Effector memory CD8-positive, alpha-beta T cell (primary cell): ENCODE measurements at regions not wholly inside any gene's neighbourhood (a gene's known extent, or its start where the extent isn't known, plus 50 kb on each side); places are given as distances from the start of the nearest gene placed in this dataset.

Experiments
- ATAC-seq: fragments of 150-1000 bp; cut with Tn5 transposase; replicated peaks from 2 replicates; pipeline ENCODE4 v1.10.0; 2021; ENCODE audit warnings: mild to moderate bottlenecking, moderate library complexity
- DNase-seq, 3 experiments: peaks; one replicate each; pipeline ENCODE4 v3.0.0; 2021
- H3K27ac Mint-ChIP-seq, 2 donors: one replicate each; pipeline ENCODE4 v1.8.0; 2022; ENCODE audit warnings: mild to moderate bottlenecking in 2 of 2, mixed read lengths in 2 of 2, moderate library complexity in 2 of 2
- H3K27me3 Mint-ChIP-seq, 2 donors: one replicate each; pipeline ENCODE4 v1.8.0; 2022; ENCODE audit warnings: mixed read lengths in 2 of 2
- H3K36me3 Mint-ChIP-seq: one replicate; pipeline ENCODE4 v1.8.0; 2022; ENCODE audit warnings: mild to moderate bottlenecking, moderate library complexity, mixed read lengths; ENCODE audit not compliant: insufficient read depth
- H3K4me1 Mint-ChIP-seq, 2 donors: one replicate each; pipeline ENCODE4 v1.8.0; 2022; ENCODE audit warnings: low read depth in 2 of 2, mixed read lengths in 2 of 2
- H3K4me3 Mint-ChIP-seq, 2 donors: one replicate each; pipeline ENCODE4 v1.8.0; 2022; ENCODE audit warnings: mild to moderate bottlenecking in 2 of 2, mixed read lengths in 2 of 2, moderate library complexity in 2 of 2
- H3K9me3 Mint-ChIP-seq, 2 donors: one replicate each; pipeline ENCODE4 v1.8.0; 2022; ENCODE audit warnings: mixed read lengths in 2 of 2

GRCh38 chr12:87329076-87329863 is 699.9 kb downstream of the C12orf50 start:
- peaks cover 6 to 8% of the 10 kb centered on the region in 2 donors for H3K9me3 Mint-ChIP-seq
- no peak overlapping the region for H3K27ac Mint-ChIP-seq
- DNase-seq (no peak), ATAC-seq (no peak)
- no peak overlapping the region for H3K4me3 Mint-ChIP-seq
- H3K36me3 Mint-ChIP-seq = peaks cover under 1% of the 10 kb centered on the region
- no peaks in the 10 kb centered on the region for H3K27me3 Mint-ChIP-seq
- H3K4me1 Mint-ChIP-seq = no peaks in the 10 kb centered on the region

GRCh38 chr12:87323369-87323768 is 705.8 kb downstream of the C12orf50 start:
- Mint-ChIP-seq H3K9me3 (peaks cover 5 to 7% of the 10 kb centered on the region in 2 donors), H3K4me1 (no peaks in the 10 kb centered on the region), H3K36me3 (peaks cover 3% of the 10 kb centered on the region), H3K27ac (no peak overlapping the region), H3K4me3 (no peak overlapping the region), H3K27me3 (no peaks in the 10 kb centered on the region)
- no peak for DNase-seq
- ATAC-seq = no peak

GRCh38 chr12:87320724-87321123 is 708.5 kb downstream of the C12orf50 start:
- Mint-ChIP-seq H3K36me3 (peaks cover 3% of the 10 kb centered on the region), H3K9me3 (peaks cover 2 to 7% of the 10 kb centered on the region in 2 donors), H3K4me1 (no peaks in the 10 kb centered on the region), H3K27ac (no peak overlapping the region), H3K4me3 (no peak overlapping the region), H3K27me3 (no peaks in the 10 kb centered on the region)
- DNase-seq (no peak), ATAC-seq (no peak)

DNA sequence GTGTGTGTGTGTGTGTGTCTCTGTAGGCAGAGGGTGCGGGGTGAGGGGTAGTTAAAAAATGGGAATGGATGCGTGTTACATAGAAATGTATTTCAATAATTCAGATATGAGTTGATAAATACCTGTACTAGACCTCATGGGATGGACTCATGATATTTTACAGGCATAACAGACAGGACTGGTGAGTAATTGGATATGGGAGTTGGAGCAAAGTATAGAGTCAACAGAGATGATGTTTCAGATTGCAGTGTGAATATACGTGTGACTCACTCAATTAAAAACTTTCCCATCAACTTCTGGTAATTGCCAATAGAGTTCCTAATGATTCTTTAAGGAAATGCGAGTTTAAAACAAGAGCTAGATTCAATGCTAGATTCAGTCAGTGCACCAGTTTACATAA is 711.9 kb downstream of the C12orf50 start:
- H3K9me3 Mint-ChIP-seq = peaks cover 0 to 7% of the 10 kb centered on the region in 2 donors
- no peak overlapping the region for H3K4me3 Mint-ChIP-seq
- H3K36me3 Mint-ChIP-seq = no peaks in the 10 kb centered on the region
- no peak for DNase-seq
- no peak overlapping the region for H3K27ac Mint-ChIP-seq
- no peak for ATAC-seq
- H3K4me1 Mint-ChIP-seq = no peaks in the 10 kb centered on the region
- no peaks in the 10 kb centered on the region for H3K27me3 Mint-ChIP-seq

DNA sequence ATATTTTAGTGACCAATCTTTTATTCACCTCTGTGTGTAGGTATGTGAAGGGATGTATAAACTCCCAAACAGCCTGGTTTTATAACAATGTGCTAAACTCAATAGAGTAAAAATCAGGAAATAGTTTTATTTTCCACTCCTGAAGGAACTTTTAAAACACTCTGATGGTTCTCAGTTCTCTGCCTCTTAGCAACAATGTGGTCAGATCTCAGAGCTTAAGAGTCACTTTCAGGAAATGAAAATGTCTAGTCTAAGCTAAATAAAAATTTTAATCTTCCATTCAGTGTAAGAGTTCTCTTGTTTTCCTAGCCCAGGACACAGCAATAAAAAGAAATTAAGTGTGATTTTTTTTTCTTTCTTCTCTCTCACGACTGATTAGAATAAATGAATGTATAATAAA is 718.0 kb downstream of the C12orf50 start:
- no peak overlapping the region for H3K4me3 Mint-ChIP-seq
- DNase-seq (no peak), ATAC-seq (no peak)
- H3K36me3 Mint-ChIP-seq = no peaks in the 10 kb centered on the region
- no peak overlapping the region for H3K27ac Mint-ChIP-seq
- no peaks in the 10 kb centered on the region for H3K27me3 Mint-ChIP-seq
- no peaks in the 10 kb centered on the region for H3K9me3 Mint-ChIP-seq
- peaks cover 0 to 2% of the 10 kb centered on the region in 2 donors for H3K4me1 Mint-ChIP-seq

- no peaks in the 10 kb centered on the region for H3K36me3 Mint-ChIP-seq
- no peaks in the 10 kb centered on the region for H3K9me3 Mint-ChIP-seq
- H3K27me3 Mint-ChIP-seq = no peaks in the 10 kb centered on the region
- peaks cover 0 to 2% of the 10 kb centered on the region in 2 donors for H3K4me1 Mint-ChIP-seq
- H3K4me3 Mint-ChIP-seq = no peak overlapping the region
- H3K27ac Mint-ChIP-seq = no peak overlapping the region
- DNase-seq (no peak), ATAC-seq (no peak)
Observed at GRCh38 chr12:87310126-87310525, 719.1 kb downstream of the C12orf50 start.

DNA sequence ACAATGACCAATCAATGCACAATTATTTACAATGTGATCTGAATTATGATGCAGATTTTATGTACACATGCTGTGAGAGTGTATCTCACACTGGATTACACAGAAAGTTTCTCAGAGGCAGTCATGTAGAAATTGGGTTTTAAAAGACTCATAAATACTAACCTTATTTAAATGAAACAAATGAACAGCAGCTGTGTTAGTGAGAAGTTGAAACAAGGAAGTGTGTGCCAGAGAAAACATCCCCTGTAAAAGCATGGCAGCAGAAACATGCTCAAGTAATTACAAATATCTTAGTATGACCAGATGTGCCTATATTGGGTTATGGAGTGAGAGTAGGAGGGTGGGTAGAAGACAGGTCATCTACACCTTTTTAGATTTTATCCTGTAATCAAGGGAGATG is 723.7 kb downstream of the C12orf50 start:
- ATAC-seq (no peak), DNase-seq (no peak)
- Mint-ChIP-seq H3K9me3 (peaks cover 4 to 10% of the 10 kb centered on the region in 2 donors), H3K27ac (no peak overlapping the region), H3K27me3 (no peaks in the 10 kb centered on the region), H3K4me3 (no peak overlapping the region), H3K36me3 (no peaks in the 10 kb centered on the region), H3K4me1 (no peaks in the 10 kb centered on the region)

- Mint-ChIP-seq H3K4me1 (no peaks in the 10 kb centered on the region), H3K9me3 (peaks cover 6 to 10% of the 10 kb centered on the region in 2 donors), H3K27me3 (no peaks in the 10 kb centered on the region), H3K27ac (no peak overlapping the region), H3K36me3 (no peaks in the 10 kb centered on the region), H3K4me3 (no peak overlapping the region)
- ATAC-seq = no peak
- DNase-seq = no peak
Observed at GRCh38 chr12:87304406-87304805, 724.8 kb downstream of the C12orf50 start.

DNA sequence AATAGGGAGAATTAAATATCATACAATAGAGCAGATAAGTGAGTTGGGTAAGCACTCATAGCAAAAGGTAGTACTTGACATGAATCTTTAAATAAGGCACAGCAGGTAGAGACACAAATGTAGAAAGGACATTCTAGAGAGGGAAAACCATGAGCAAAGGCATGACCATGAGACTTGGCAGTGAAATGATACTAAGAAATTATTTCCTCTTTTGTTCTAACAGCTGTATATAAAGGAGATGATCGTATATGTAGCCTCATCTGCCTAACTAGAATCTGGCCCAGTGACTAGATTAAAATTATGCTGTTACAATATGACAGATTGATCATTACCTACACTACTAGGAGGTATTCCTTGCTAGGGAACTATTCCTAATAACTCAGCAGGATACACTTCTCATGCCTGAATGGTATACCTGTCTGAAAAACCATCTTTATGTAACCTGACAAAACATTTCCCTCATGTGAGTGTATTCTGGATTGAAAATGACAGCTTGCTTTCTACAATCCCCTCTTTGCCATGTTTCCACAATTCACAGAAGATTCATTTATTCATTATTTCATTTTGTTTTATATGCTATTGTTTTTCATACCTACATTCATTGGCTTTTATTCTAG is 725.7 kb downstream of the C12orf50 start:
- Mint-ChIP-seq H3K9me3 (peaks cover 6 to 10% of the 10 kb centered on the region in 2 donors), H3K27me3 (no peaks in the 10 kb centered on the region), H3K4me3 (no peak overlapping the region), H3K4me1 (no peaks in the 10 kb centered on the region), H3K36me3 (no peaks in the 10 kb centered on the region), H3K27ac (no peak overlapping the region)
- DNase-seq (no peak), ATAC-seq (no peak)

DNA sequence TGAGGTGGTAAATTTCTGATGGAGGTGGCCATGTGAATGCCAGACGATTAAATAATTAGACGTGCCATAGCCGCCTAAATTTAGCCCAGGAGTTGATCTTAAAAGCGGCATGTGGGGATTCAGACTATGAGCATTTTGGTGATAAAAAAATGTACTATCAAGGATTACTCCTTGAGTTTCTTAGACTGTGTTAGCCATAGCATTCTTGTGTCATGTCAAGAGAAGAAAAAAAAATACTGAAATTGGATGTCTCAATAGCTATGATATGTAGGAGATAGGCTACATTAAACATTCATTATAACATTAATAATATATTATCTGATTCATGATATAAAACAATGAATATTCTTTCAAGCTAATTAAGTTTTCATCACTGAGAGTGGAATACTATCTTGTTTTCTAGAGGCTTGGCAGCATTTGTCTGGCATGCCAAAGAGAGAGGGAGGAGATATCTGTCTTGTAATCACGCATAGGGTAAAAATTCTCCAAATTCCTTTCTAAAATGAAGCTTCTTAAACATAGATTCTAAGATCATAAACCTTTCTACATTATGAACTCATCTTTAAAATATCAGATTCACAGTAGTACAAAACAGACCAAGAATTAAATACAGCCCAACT is 727.0 kb downstream of the C12orf50 start:
- Mint-ChIP-seq H3K36me3 (no peaks in the 10 kb centered on the region), H3K27ac (no peak overlapping the region), H3K4me3 (no peak overlapping the region), H3K27me3 (no peaks in the 10 kb centered on the region), H3K9me3 (peaks cover 8 to 17% of the 10 kb centered on the region in 2 donors), H3K4me1 (no peaks in the 10 kb centered on the region)
- DNase-seq = no peak
- no peak for ATAC-seq

GRCh38 chr12:87290505-87290904 is 738.7 kb downstream of the C12orf50 start:
- no peaks in the 10 kb centered on the region for H3K36me3 Mint-ChIP-seq
- H3K4me3 Mint-ChIP-seq = no peak overlapping the region
- no peaks in the 10 kb centered on the region for H3K4me1 Mint-ChIP-seq
- H3K27me3 Mint-ChIP-seq = no peaks in the 10 kb centered on the region
- H3K27ac Mint-ChIP-seq = no peak overlapping the region
- ATAC-seq (no peak), DNase-seq (no peak)
- peaks cover 5 to 14% of the 10 kb centered on the region in 2 donors for H3K9me3 Mint-ChIP-seq

DNA sequence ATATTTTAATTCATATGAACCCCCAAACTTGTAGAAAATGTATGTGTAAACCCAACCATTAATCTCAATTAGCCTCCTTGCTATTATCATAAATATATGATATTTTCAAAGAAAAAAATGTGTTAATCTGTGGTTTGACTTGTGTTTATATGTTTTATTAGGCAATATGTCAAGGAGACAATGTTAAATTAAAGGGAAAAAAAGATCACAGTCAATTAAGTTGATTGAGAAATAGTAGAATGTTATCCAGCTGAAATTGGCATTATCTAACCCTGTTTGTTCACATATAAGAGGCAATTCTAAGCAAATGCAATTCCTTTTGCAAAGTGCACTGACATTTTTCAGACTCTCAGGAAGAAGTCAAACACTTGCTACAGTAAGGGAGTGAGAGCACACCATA is 745.3 kb downstream of the C12orf50 start:
- no peaks in the 10 kb centered on the region for H3K36me3 Mint-ChIP-seq
- DNase-seq (no peak), ATAC-seq (no peak)
- H3K9me3 Mint-ChIP-seq = peaks cover 8 to 9% of the 10 kb centered on the region in 2 donors
- H3K27ac Mint-ChIP-seq = no peak overlapping the region
- H3K27me3 Mint-ChIP-seq = no peaks in the 10 kb centered on the region
- H3K4me1 Mint-ChIP-seq = no peaks in the 10 kb centered on the region
- H3K4me3 Mint-ChIP-seq = no peak overlapping the region

- no peaks in the 10 kb centered on the region for H3K36me3 Mint-ChIP-seq
- ATAC-seq (no peak), DNase-seq (no peak)
- no peaks in the 10 kb centered on the region for H3K27me3 Mint-ChIP-seq
- H3K4me3 Mint-ChIP-seq = no peak overlapping the region
- H3K9me3 Mint-ChIP-seq = peaks cover 6 to 7% of the 10 kb centered on the region in 2 donors
- H3K27ac Mint-ChIP-seq = no peak overlapping the region
- H3K4me1 Mint-ChIP-seq = no peaks in the 10 kb centered on the region
Observed at GRCh38 chr12:87283111-87283510, 746.1 kb downstream of the C12orf50 start.

DNA sequence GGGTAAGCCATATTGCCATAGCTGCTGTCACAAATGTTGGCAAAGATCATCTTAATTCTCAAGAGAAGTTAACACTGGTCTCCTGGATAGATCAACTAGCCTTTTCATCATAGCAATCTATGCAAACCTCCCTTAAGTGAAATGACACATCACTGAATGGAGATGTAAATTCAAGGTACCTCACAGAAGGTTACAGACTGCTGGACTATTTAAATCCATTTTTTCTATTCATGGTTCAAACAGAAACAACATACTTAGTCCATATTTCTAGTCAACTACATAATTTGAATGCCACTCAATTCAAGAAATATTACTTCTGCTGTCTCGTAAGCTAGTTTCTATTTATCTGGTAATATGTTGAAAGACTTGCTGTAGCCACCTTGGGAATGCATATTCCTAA is 748.3 kb downstream of the C12orf50 start:
- no peaks in the 10 kb centered on the region for H3K4me1 Mint-ChIP-seq

More for the DNA sequence above, 748.3 kb downstream of the C12orf50 start:
- DNase-seq (no peak), ATAC-seq (no peak)
- Mint-ChIP-seq H3K4me3 (no peak overlapping the region), H3K9me3 (peaks cover 6 to 10% of the 10 kb centered on the region in 2 donors), H3K36me3 (no peaks in the 10 kb centered on the region), H3K27ac (no peak overlapping the region), H3K27me3 (no peaks in the 10 kb centered on the region)
